Muscle layer of duodenum (tissue), 2 donors: ENCODE measurements at regions not wholly inside any gene's neighbourhood (a gene's known extent, or its start where the extent isn't known, plus 50 kb on each side); places are given as distances from the start of the nearest gene placed in this dataset.

Experiments used
- H3K27ac ChIP-seq: one replicate; pipeline ENCODE4 v1.7.0; 2013; ENCODE audit warnings: mild to moderate bottlenecking, low read length
- H3K27me3 ChIP-seq: one replicate; pipeline ENCODE4 v1.7.0; 2013; ENCODE audit warnings: low read depth, mild to moderate bottlenecking, control low read depth, low read length
- H3K36me3 ChIP-seq, 2 donors: one replicate each; pipeline ENCODE4 v1.7.0; 2013; ENCODE audit warnings: low read length in 2 of 2, control low read depth in 1 of 2, mild to moderate bottlenecking in 1 of 2; ENCODE audit not compliant: insufficient read depth in 2 of 2, control insufficient read depth in 1 of 2
- H3K4me1 ChIP-seq, 2 donors: one replicate each; pipeline ENCODE4 v1.7.0; 2013; ENCODE audit warnings: low read length in 2 of 2, mild to moderate bottlenecking in 2 of 2, control low read depth in 1 of 2, moderate library complexity in 1 of 2; ENCODE audit not compliant: insufficient read depth in 2 of 2, control insufficient read depth in 1 of 2
- H3K4me3 ChIP-seq, 2 donors: one replicate each; pipeline ENCODE4 v1.7.0; 2013; ENCODE audit warnings: low read length in 2 of 2, low read depth in 1 of 2, mild to moderate bottlenecking in 1 of 2
- H3K9me3 ChIP-seq, 2 donors: one replicate each; pipeline ENCODE4 v1.7.0; 2013; ENCODE audit warnings: low read length in 2 of 2, control low read depth in 1 of 2, mild to moderate bottlenecking in 1 of 2; ENCODE audit not compliant: control insufficient read depth in 1 of 2
- donor health status: healthy.

- Histone ChIP-seq H3K4me3 (no peak overlapping the region), H3K9me3 (no peaks in the 10 kb centered on the region), H3K36me3 (no peaks in the 10 kb centered on the region), H3K27ac (no peak overlapping the region), H3K27me3 (no peaks in the 10 kb centered on the region), H3K4me1 (no peaks in the 10 kb centered on the region)
Observed at GRCh38 chr4:74667944-74668343, 126.4 kb downstream of the BTC start.

GRCh38 chr4:74669702-74670101 is 124.6 kb downstream of the BTC start:
- Histone ChIP-seq H3K4me1 (no peaks in the 10 kb centered on the region), H3K36me3 (no peaks in the 10 kb centered on the region), H3K27me3 (no peaks in the 10 kb centered on the region), H3K27ac (no peak overlapping the region), H3K9me3 (no peaks in the 10 kb centered on the region), H3K4me3 (no peak overlapping the region)

GRCh38 chr4:74670583-74670982 is 123.7 kb downstream of the BTC start:
- Histone ChIP-seq H3K27me3 (no peaks in the 10 kb centered on the region), H3K9me3 (peaks cover 0 to 3% of the 10 kb centered on the region in 2 donors), H3K4me3 (no peak overlapping the region), H3K27ac (no peak overlapping the region), H3K36me3 (no peaks in the 10 kb centered on the region), H3K4me1 (no peaks in the 10 kb centered on the region)

- Histone ChIP-seq H3K4me3 (no peak overlapping the region), H3K36me3 (no peaks in the 10 kb centered on the region), H3K9me3 (peaks cover 0 to 3% of the 10 kb centered on the region in 2 donors), H3K4me1 (no peaks in the 10 kb centered on the region), H3K27me3 (no peaks in the 10 kb centered on the region), H3K27ac (no peak overlapping the region)
Observed at GRCh38 chr4:74671080-74671698, 123.1 kb downstream of the BTC start.

GRCh38 chr4:74674750-74675149 is 119.6 kb downstream of the BTC start:
- H3K4me1 ChIP-seq, result no peaks in the 10 kb centered on the region
- H3K4me3 ChIP-seq, result no peak overlapping the region
- no peaks in the 10 kb centered on the region for H3K27me3 ChIP-seq
- H3K36me3 ChIP-seq, result no peaks in the 10 kb centered on the region
- H3K27ac ChIP-seq, result no peak overlapping the region
- H3K9me3 ChIP-seq, result peaks cover 0 to 3% of the 10 kb centered on the region in 2 donors

- no peak overlapping the region for H3K4me3 ChIP-seq
- H3K36me3 ChIP-seq, result no peaks in the 10 kb centered on the region
- H3K27me3 ChIP-seq, result no peaks in the 10 kb centered on the region
- H3K4me1 ChIP-seq, result no peaks in the 10 kb centered on the region
- H3K27ac ChIP-seq, result no peak overlapping the region
- peaks cover 0 to 3% of the 10 kb centered on the region in 2 donors for H3K9me3 ChIP-seq
Observed at GRCh38 chr4:74675673-74676279, 118.5 kb downstream of the BTC start.

GRCh38 chr4:74682567-74683359 is 111.6 kb downstream of the BTC start:
- Histone ChIP-seq H3K27ac (no peak overlapping the region), H3K4me3 (no peak overlapping the region), H3K36me3 (no peaks in the 10 kb centered on the region), H3K27me3 (no peaks in the 10 kb centered on the region), H3K4me1 (no peaks in the 10 kb centered on the region), H3K9me3 (no peaks in the 10 kb centered on the region)

- Histone ChIP-seq H3K4me1 (no peaks in the 10 kb centered on the region), H3K27ac (peak overlapping the region; percentile 78), H3K36me3 (no peaks in the 10 kb centered on the region), H3K27me3 (no peaks in the 10 kb centered on the region), H3K9me3 (no peaks in the 10 kb centered on the region), H3K4me3 (no peak overlapping the region)
Observed at GRCh38 chr4:74692972-74693371, 101.4 kb downstream of the BTC start.
